ENCODE measurements at regions not wholly inside any gene's neighbourhood (a gene's known extent, or its start where the extent isn't known, plus 50 kb on each side); places are given as distances from the start of the nearest gene placed in this dataset.

DNA sequence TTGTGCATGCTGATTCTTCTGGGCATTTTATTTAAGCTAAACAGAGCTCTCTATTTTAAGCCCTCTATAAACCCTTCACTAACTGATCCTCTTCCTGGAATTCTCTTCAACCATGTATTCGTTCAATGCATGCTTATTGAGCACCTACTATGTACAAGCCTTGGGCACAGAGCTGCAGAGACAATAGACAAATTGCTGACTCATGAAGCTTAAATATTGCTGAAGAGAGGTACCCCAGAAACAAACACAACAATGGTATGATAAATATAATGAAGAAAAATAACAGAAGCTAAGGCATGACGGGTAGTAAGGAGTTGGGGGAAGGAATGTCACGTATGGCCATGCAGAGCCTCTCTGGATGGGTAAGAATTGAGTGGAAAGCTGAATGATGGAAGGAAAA lies 222.2 kb downstream of the PPARGC1A start:
- intact Hi-C loops (cut with micrococcal nuclease): no loop called here
- no peaks in the 10 kb centered on the region for H3K27me3 ChIP-seq (ENCODE audit: low read depth)
- H3K9me3 ChIP-seq (replicated peaks): no peaks in the 10 kb centered on the region
- H3K4me3 ChIP-seq: no peak overlapping the region
- TF ChIP-seq, protein P1, sequence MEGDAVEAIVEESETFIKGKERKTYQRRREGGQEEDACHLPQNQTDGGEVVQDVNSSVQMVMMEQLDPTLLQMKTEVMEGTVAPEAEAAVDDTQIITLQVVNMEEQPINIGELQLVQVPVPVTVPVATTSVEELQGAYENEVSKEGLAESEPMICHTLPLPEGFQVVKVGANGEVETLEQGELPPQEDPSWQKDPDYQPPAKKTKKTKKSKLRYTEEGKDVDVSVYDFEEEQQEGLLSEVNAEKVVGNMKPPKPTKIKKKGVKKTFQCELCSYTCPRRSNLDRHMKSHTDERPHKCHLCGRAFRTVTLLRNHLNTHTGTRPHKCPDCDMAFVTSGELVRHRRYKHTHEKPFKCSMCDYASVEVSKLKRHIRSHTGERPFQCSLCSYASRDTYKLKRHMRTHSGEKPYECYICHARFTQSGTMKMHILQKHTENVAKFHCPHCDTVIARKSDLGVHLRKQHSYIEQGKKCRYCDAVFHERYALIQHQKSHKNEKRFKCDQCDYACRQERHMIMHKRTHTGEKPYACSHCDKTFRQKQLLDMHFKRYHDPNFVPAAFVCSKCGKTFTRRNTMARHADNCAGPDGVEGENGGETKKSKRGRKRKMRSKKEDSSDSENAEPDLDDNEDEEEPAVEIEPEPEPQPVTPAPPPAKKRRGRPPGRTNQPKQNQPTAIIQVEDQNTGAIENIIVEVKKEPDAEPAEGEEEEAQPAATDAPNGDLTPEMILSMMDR (IDR thresholded peaks at IDR 0.05; ENCODE audit: borderline replicate concordance): no peak
- H3K4me1 ChIP-seq: peaks cover 12% of the 10 kb centered on the region
- no peaks in the 10 kb centered on the region for H3K36me3 ChIP-seq
- H3K27ac ChIP-seq (replicated peaks): no peak overlapping the region
- no peak for DNase-seq

DNA sequence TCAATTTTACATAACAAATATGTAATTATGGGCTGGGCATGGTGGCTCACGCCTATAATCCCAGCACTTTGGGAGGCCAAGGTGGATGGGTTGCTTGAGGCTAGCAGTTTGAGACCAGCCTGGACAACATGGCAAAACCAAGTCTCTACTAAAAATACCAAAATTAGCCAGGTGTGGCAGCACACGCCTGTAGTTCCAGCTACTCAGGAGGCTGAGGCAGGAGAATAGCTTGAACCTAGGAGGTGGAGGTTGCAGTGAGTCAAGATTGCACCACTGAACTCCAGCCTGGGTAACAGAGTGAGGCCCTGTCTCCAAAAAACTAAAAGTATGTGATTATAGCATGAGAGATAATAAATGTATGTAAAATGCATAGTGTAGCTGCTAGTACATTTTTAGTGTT lies 229.0 kb downstream of the PPARGC1A start:
- no peak for DNase-seq
- Histone ChIP-seq H3K4me1 (peaks cover 12% of the 10 kb centered on the region), H3K27me3 (ENCODE audit: low read depth) (no peaks in the 10 kb centered on the region), H3K9me3 (replicated peaks) (peaks cover 15% of the 10 kb centered on the region), H3K4me3 (no peak overlapping the region), H3K36me3 (no peaks in the 10 kb centered on the region), H3K27ac (replicated peaks) (no peak overlapping the region)
- TF ChIP-seq, protein P1 (IDR thresholded peaks at IDR 0.05; ENCODE audit: borderline replicate concordance): no peak
- intact Hi-C loops (cut with micrococcal nuclease): no loop called here

GRCh38 chr4:23654791-23655190 lies 235.1 kb downstream of the PPARGC1A start:
- peaks cover 28% of the 10 kb centered on the region for H3K9me3 ChIP-seq (replicated peaks)
- H3K4me1 ChIP-seq: no peaks in the 10 kb centered on the region
- H3K27ac ChIP-seq (replicated peaks): no peak overlapping the region
- H3K36me3 ChIP-seq: no peaks in the 10 kb centered on the region
- DNase-seq: no peak
- H3K27me3 ChIP-seq (ENCODE audit: low read depth): no peaks in the 10 kb centered on the region
- intact Hi-C loops (cut with micrococcal nuclease): no loop called here
- TF ChIP-seq, protein P1 (IDR thresholded peaks at IDR 0.05; ENCODE audit: borderline replicate concordance): no peak
- no peak overlapping the region for H3K4me3 ChIP-seq

DNA sequence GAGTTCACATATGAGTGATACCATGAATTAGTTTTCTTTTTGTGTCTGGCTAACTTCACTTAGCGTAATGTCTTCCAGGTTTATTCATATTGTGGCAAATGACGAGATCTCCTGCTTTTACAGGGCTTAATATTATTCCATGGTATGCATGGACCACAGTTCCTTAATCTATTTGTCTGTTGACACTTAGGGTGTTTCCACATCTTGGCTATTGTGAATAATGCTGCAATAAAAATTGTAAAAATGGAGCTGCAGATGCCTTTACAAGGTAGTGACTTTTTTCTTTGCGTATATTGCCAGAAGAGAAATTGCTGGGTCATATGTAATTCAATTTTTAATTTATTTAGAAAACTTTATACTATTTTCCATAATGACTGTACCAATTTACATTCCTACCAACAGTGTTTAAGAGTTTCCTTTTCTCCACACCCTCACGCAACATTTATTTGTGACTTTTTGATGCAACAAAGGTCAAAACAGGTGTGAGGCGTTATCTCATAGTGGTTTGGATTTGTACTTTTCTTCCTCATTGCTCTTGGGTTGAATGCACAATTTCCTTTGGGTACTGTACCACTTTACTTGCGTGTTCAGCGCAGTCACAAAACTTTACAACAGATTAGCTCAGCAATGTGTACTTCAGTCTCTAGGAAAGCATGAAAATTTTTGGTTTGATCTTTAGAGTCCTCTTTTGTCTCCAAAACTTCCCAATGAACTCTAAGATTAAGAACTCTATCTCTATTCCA lies 240.8 kb downstream of the PPARGC1A start:
- intact Hi-C loops (cut with micrococcal nuclease): no loop called here
- no peak overlapping the region for H3K4me3 ChIP-seq
- no peak for DNase-seq
- no peak overlapping the region for H3K27ac ChIP-seq (replicated peaks)
- TF ChIP-seq, protein P1 (IDR thresholded peaks at IDR 0.05; ENCODE audit: borderline replicate concordance): no peak
- no peaks in the 10 kb centered on the region for H3K4me1 ChIP-seq
- H3K9me3 ChIP-seq (replicated peaks): no peaks in the 10 kb centered on the region
- no peaks in the 10 kb centered on the region for H3K27me3 ChIP-seq (ENCODE audit: low read depth)
- no peaks in the 10 kb centered on the region for H3K36me3 ChIP-seq

GRCh38 chr4:23635468-23635867 lies 254.4 kb downstream of the PPARGC1A start:
- Histone ChIP-seq H3K36me3 (no peaks in the 10 kb centered on the region), H3K27ac (replicated peaks) (no peak overlapping the region), H3K4me1 (peaks cover 5% of the 10 kb centered on the region), H3K9me3 (replicated peaks) (peaks cover 10% of the 10 kb centered on the region), H3K27me3 (ENCODE audit: low read depth) (no peaks in the 10 kb centered on the region), H3K4me3 (no peak overlapping the region)
- TF ChIP-seq, protein P1 (IDR thresholded peaks at IDR 0.05; ENCODE audit: borderline replicate concordance): no peak
- intact Hi-C loops (cut with micrococcal nuclease): no loop called here
- no peak for DNase-seq
